ENCODE measurements at regions not wholly inside any gene's neighbourhood (a gene's known extent, or its start where the extent isn't known, plus 50 kb on each side); places are given as distances from the start of the nearest gene placed in this dataset.

- no peak overlapping the region for H3K4me3 Mint-ChIP-seq
- no peak overlapping the region for H3K27ac Mint-ChIP-seq
- no peaks in the 10 kb centered on the region for H3K36me3 Mint-ChIP-seq (ENCODE audit: low read depth)
- no peak for DNase-seq
- no peaks in the 10 kb centered on the region for H3K9me3 Mint-ChIP-seq
- no peak for TF ChIP-seq CTCF (IDR thresholded peaks at IDR 0.05)
- no peaks in the 10 kb centered on the region for H3K4me1 Mint-ChIP-seq (ENCODE audit: low read depth)
- H3K27me3 Mint-ChIP-seq (ENCODE audit: insufficient read depth): peaks cover 14% of the 10 kb centered on the region
Measured at GRCh38 chr17:34163123-34163522, 92.0 kb upstream of the CCL2 start.

GRCh38 chr17:34163646-34164045 is 91.4 kb upstream of the CCL2 start:
- H3K4me1 Mint-ChIP-seq (ENCODE audit: low read depth): no peaks in the 10 kb centered on the region
- peaks cover 14% of the 10 kb centered on the region for H3K27me3 Mint-ChIP-seq (ENCODE audit: insufficient read depth)
- DNase-seq: peak; percentile 9
- no peaks in the 10 kb centered on the region for H3K9me3 Mint-ChIP-seq
- H3K27ac Mint-ChIP-seq: no peak overlapping the region
- no peak overlapping the region for H3K4me3 Mint-ChIP-seq
- H3K36me3 Mint-ChIP-seq (ENCODE audit: low read depth): no peaks in the 10 kb centered on the region
- peak; percentile 46; the same call in 1 of the 2 replicates for TF ChIP-seq CTCF (IDR thresholded peaks at IDR 0.05)

GRCh38 chr17:34164837-34165236 is 90.2 kb upstream of the CCL2 start:
- Mint-ChIP-seq H3K27me3 (ENCODE audit: insufficient read depth) (peaks cover 10% of the 10 kb centered on the region), H3K4me3 (no peak overlapping the region), H3K9me3 (no peaks in the 10 kb centered on the region), H3K4me1 (ENCODE audit: low read depth) (no peaks in the 10 kb centered on the region), H3K36me3 (ENCODE audit: low read depth) (no peaks in the 10 kb centered on the region), H3K27ac (no peak overlapping the region)
- no peak for TF ChIP-seq CTCF (IDR thresholded peaks at IDR 0.05)
- no peak for DNase-seq

GRCh38 chr17:34166352-34166751 is 88.7 kb upstream of the CCL2 start:
- Mint-ChIP-seq H3K27me3 (ENCODE audit: insufficient read depth) (peaks cover 12% of the 10 kb centered on the region), H3K9me3 (no peaks in the 10 kb centered on the region), H3K4me1 (ENCODE audit: low read depth) (no peaks in the 10 kb centered on the region), H3K27ac (no peak overlapping the region), H3K4me3 (no peak overlapping the region), H3K36me3 (ENCODE audit: low read depth) (no peaks in the 10 kb centered on the region)
- no peak for DNase-seq
- TF ChIP-seq CTCF (IDR thresholded peaks at IDR 0.05): no peak

GRCh38 chr17:34167354-34167753 is 87.7 kb upstream of the CCL2 start:
- no peak overlapping the region for H3K27ac Mint-ChIP-seq
- no peaks in the 10 kb centered on the region for H3K36me3 Mint-ChIP-seq (ENCODE audit: low read depth)
- peaks cover 12% of the 10 kb centered on the region for H3K27me3 Mint-ChIP-seq (ENCODE audit: insufficient read depth)
- no peaks in the 10 kb centered on the region for H3K4me1 Mint-ChIP-seq (ENCODE audit: low read depth)
- H3K9me3 Mint-ChIP-seq: no peaks in the 10 kb centered on the region
- no peak for DNase-seq
- TF ChIP-seq CTCF (IDR thresholded peaks at IDR 0.05): no peak
- no peak overlapping the region for H3K4me3 Mint-ChIP-seq

GRCh38 chr17:34168989-34169388 is 86.1 kb upstream of the CCL2 start:
- no peak for DNase-seq
- Mint-ChIP-seq H3K36me3 (ENCODE audit: low read depth) (no peaks in the 10 kb centered on the region), H3K4me1 (ENCODE audit: low read depth) (no peaks in the 10 kb centered on the region; the same call in 1 of the 2 replicates), H3K9me3 (no peaks in the 10 kb centered on the region), H3K4me3 (no peak overlapping the region), H3K27me3 (ENCODE audit: insufficient read depth) (peaks cover 10% of the 10 kb centered on the region), H3K27ac (no peak overlapping the region)
- no peak for TF ChIP-seq CTCF (IDR thresholded peaks at IDR 0.05)
